ENCODE measurements at regions not wholly inside any gene's neighbourhood (a gene's known extent, or its start where the extent isn't known, plus 50 kb on each side); places are given as distances from the start of the nearest gene placed in this dataset.

GRCh38 chr4:130574215-130574614 is 1478.3 kb downstream of the C4orf33 start (continued):
- no peak for TF ChIP-seq CUX1 (IDR thresholded peaks at IDR 0.05; ENCODE audit: insufficient replicate concordance, low read depth, low read length)
- TF ChIP-seq HCFC1 (IDR thresholded peaks at IDR 0.05; ENCODE audit: low read length): no peak
- TF ChIP-seq, protein P1, sequence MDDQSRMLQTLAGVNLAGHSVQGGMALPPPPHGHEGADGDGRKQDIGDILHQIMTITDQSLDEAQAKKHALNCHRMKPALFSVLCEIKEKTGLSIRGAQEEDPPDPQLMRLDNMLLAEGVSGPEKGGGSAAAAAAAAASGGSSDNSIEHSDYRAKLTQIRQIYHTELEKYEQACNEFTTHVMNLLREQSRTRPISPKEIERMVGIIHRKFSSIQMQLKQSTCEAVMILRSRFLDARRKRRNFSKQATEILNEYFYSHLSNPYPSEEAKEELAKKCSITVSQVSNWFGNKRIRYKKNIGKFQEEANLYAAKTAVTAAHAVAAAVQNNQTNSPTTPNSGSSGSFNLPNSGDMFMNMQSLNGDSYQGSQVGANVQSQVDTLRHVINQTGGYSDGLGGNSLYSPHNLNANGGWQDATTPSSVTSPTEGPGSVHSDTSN (IDR thresholded peaks at IDR 0.05; ENCODE audit: insufficient replicate concordance, low read depth, low read length): no peak

GRCh38 chr4:130576218-130576617 is 1480.3 kb downstream of the C4orf33 start:
- RAD21 ChIA-PET (ENCODE audit: unreplicated experiment): interaction anchor here (1.1 kb wide), 1 partner anchor 10 kb away, joined by 3 read pairs; no protein-coding TSS in a partner anchor
- Histone ChIP-seq H3K79me2 (ENCODE audit: control insufficient read depth, insufficient read depth, low read length) (no peaks in the 10 kb centered on the region), H2AFZ (ENCODE audit: control insufficient read depth, low read depth, low read length) (no peak overlapping the region), H3K4me3 (no peak overlapping the region), H3K27ac (ENCODE audit: control insufficient read depth, insufficient read depth) (no peak overlapping the region), H4K20me1 (ENCODE audit: control insufficient read depth, insufficient read depth) (no peaks in the 10 kb centered on the region), H3K27me3 (replicated peaks in 1 of 2; ENCODE audit: control insufficient read depth in 2 of 2, insufficient read depth in 2 of 2, low read length in 1 of 2) (no peaks in the 10 kb centered on the region), H3K4me1 (ENCODE audit: control insufficient read depth, insufficient read depth, low read length) (no peaks in the 10 kb centered on the region), H3K4me2 (ENCODE audit: control insufficient read depth, insufficient read depth) (no peak overlapping the region), H3K9me3 (replicated peaks; ENCODE audit: control insufficient read depth, insufficient read depth, low read length) (no peaks in the 10 kb centered on the region), H3K9ac (ENCODE audit: control insufficient read depth, insufficient read depth, low read length) (no peak overlapping the region), H3K36me3 (ENCODE audit: control insufficient read depth in 2 of 2, insufficient read depth in 2 of 2, low read length in 1 of 2) (no peaks in the 10 kb centered on the region)
- BruUV-seq (replicated peaks): no TSS peak
- intact Hi-C loops (cut with micrococcal nuclease; ENCODE audit: unreplicated experiment) (no loop called here), in situ Hi-C loops (cut with MboI) (no loop called here)
- CTCF ChIA-PET: interaction anchor here (1.1 kb wide), 1 partner anchor 15 kb away, joined by 3 read pairs; no protein-coding TSS in a partner anchor
- no peak for FAIRE-seq
- no peak for ATAC-seq
- no peak for TF ChIP-seq NFYA (IDR thresholded peaks at IDR 0.05; ENCODE audit: borderline replicate concordance, low read depth, low read length)
- DNase-seq (ENCODE audit: low read depth, low spot score): no peak
- WGBS (ENCODE audit: insufficient coverage, insufficient replicate concordance, low lambda C conversion rate, missing lambda C conversion rate): 0% methylated on average over 1 of the region's 1 CpG
- POLR2A ChIA-PET: no interaction called here
- SMC1A ChIA-PET (ENCODE audit: uncharacterized antibody, unreplicated experiment): interaction anchor here (1.0 to 1.5 kb wide), 2 partner anchors 11 kb away, joined by 3 to 4 read pairs; no protein-coding TSS in a partner anchor

Measured in GM12878 (cell line).